ENCODE measurements at regions not wholly inside any gene's neighbourhood (a gene's known extent, or its start where the extent isn't known, plus 50 kb on each side); places are given as distances from the start of the nearest gene placed in this dataset.

DNA sequence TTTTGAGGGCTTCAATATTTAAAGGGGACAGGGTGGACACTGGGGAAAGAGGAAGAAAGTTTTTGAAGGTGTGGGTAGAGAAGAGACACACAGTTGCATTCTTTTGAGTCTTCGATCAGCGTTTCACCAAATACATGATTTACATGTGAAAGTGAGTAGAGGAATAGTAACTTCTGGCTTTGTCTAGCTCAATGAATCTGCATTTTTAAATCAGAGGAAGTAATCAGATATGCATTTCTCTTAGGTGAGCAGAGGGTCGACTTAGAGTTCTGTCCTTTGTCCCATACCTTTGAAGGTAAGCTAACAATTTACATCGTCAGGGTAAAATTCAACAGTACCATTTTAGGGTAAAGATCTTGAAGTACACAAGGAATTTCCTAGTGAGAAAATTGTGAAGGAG is 406.4 kb upstream of the ZNF462 start:
- no peaks in the 10 kb centered on the region for H3K36me3 ChIP-seq
- intact Hi-C loops (cut with DNase I; ENCODE audit: low total_unique reads) (no loop called here), in situ Hi-C loops (cut with MboI; ENCODE audit: low pct_ligation_motif_present in 1 of 4, low pct_unique_long_range_greater_than_20kb in 1 of 4, low sequenced_read_pairs in 3 of 4) (no loop called here)
- H3K4me1 ChIP-seq, result no peaks in the 10 kb centered on the region
- no peak overlapping the region for H3K27ac ChIP-seq
- H3K9me3 ChIP-seq, result no peaks in the 10 kb centered on the region
- H3K27me3 ChIP-seq, result no peaks in the 10 kb centered on the region
- no peak for DNase-seq
- no peak overlapping the region for H3K4me3 ChIP-seq
- 68 to 85% methylated on average over 3 to 4 of the region's 4 CpGs for WGBS, 2 donors (ENCODE audit: low coverage in 1 of 2)
- no peak for TF ChIP-seq POLR2AphosphoS5 (IDR thresholded peaks at IDR 0.05)
- TF ChIP-seq, protein P1, sequence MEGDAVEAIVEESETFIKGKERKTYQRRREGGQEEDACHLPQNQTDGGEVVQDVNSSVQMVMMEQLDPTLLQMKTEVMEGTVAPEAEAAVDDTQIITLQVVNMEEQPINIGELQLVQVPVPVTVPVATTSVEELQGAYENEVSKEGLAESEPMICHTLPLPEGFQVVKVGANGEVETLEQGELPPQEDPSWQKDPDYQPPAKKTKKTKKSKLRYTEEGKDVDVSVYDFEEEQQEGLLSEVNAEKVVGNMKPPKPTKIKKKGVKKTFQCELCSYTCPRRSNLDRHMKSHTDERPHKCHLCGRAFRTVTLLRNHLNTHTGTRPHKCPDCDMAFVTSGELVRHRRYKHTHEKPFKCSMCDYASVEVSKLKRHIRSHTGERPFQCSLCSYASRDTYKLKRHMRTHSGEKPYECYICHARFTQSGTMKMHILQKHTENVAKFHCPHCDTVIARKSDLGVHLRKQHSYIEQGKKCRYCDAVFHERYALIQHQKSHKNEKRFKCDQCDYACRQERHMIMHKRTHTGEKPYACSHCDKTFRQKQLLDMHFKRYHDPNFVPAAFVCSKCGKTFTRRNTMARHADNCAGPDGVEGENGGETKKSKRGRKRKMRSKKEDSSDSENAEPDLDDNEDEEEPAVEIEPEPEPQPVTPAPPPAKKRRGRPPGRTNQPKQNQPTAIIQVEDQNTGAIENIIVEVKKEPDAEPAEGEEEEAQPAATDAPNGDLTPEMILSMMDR (IDR thresholded peaks at IDR 0.05), result no peak
- TF ChIP-seq EP300 (IDR thresholded peaks at IDR 0.05; ENCODE audit: low read depth), result no peak

DNA sequence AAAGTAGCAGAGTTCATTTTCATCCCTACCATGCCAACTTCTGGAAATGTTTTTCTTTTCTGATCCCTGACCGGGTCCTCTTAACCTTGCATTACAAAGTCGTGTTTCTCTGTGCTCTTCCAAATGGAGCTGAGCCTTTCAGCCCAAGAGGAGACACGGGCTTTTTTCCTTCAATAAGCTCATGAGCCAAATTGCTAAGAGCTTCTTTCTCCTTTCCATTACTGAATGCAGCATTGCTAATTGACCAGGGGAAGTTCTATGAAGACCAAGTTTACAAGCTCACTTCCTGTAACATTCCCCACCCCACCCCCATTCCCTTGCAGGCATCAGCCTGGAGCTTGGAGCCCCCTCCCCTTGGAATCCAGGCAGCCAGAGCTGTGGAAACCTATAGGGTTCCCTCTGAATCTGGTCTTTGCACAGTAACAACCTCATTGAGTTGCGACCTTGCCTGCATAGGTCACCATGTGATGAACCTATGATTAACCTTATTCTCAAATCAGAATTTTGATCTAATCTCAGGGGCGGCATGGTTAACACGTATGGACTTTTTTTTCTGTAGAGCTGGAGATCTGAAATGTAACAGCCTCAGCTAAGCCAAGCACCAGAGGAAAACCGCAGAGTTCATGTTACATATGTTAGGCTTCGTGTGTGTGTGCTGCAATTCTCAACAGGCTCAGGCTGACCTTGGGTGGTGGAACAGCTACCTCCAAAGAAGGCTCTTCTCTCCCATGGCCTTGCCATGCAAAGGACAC is 395.7 kb upstream of the ZNF462 start:
- no peak for DNase-seq
- intact Hi-C loops (cut with DNase I; ENCODE audit: low total_unique reads) (no loop called here), in situ Hi-C loops (cut with MboI; ENCODE audit: low pct_ligation_motif_present in 1 of 4, low pct_unique_long_range_greater_than_20kb in 1 of 4, low sequenced_read_pairs in 3 of 4) (no loop called here)
- no peaks in the 10 kb centered on the region for H3K36me3 ChIP-seq
- no peak overlapping the region for H3K27ac ChIP-seq
- no peaks in the 10 kb centered on the region for H3K27me3 ChIP-seq
- TF ChIP-seq POLR2AphosphoS5 (IDR thresholded peaks at IDR 0.05) (no peak), EP300 (IDR thresholded peaks at IDR 0.05; ENCODE audit: low read depth) (no peak), POLR2A (IDR thresholded peaks at IDR 0.05) (no peak)
- TF ChIP-seq, protein P1 (IDR thresholded peaks at IDR 0.05), result no peak
- H3K4me3 ChIP-seq, result no peak overlapping the region
- no peaks in the 10 kb centered on the region for H3K4me1 ChIP-seq
- WGBS, 2 donors (ENCODE audit: low coverage in 1 of 2), result 63% methylated on average over 8 of the region's 8 CpGs; no CpG with 5 or more reads in 1 of the 2 donors
- H3K9me3 ChIP-seq, result no peaks in the 10 kb centered on the region

DNA sequence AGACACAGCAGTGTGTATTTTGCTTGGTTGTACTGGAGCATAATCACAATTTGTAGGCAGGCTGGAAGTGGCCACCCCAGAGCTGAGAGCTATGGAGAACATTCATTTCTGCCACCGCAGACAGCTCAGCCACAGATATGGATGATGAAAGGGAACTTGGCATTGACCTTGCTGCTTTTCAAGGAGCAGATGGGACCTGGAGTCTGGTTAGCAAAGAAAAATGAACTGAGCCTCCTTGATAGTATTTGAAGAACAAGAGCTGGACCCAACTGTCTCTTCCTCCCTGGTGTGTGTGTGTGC is 395.2 kb upstream of the ZNF462 start:
- Histone ChIP-seq H3K4me3 (no peak overlapping the region), H3K4me1 (no peaks in the 10 kb centered on the region), H3K36me3 (no peaks in the 10 kb centered on the region), H3K27ac (no peak overlapping the region), H3K9me3 (no peaks in the 10 kb centered on the region), H3K27me3 (no peaks in the 10 kb centered on the region)
- in situ Hi-C loops (cut with MboI; ENCODE audit: low pct_ligation_motif_present in 1 of 4, low pct_unique_long_range_greater_than_20kb in 1 of 4, low sequenced_read_pairs in 3 of 4) (no loop called here), intact Hi-C loops (cut with DNase I; ENCODE audit: low total_unique reads) (no loop called here)
- WGBS, 2 donors (ENCODE audit: low coverage in 1 of 2), result 91% methylated on average over 1 of the region's 1 CpG; no CpG with 5 or more reads in 1 of the 2 donors
- no peak for DNase-seq
- TF ChIP-seq POLR2AphosphoS5 (IDR thresholded peaks at IDR 0.05), result no peak
- TF ChIP-seq EP300 (IDR thresholded peaks at IDR 0.05; ENCODE audit: low read depth), result no peak
- no peak for TF ChIP-seq POLR2A (IDR thresholded peaks at IDR 0.05)
- TF ChIP-seq, protein P1 (IDR thresholded peaks at IDR 0.05), result no peak

DNA sequence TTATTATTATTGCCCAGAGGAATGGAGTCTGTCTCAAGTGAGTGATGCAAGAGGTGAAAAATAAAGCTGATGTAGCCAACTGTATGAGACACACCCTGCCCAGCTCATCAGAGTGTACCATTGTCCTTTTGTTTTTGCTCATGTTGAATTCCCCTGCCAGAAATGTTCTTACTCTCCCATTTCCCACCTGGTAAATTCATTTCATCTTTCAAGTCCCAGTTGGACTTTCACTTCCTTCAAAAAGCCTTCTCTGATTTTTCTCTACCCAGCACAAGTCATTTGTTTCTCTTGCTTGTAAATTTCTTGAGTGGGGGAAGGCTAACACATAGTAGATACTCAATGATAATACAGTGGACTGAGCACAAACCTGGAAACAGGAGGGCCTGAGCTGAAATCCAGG is 394.5 kb upstream of the ZNF462 start:
- Histone ChIP-seq H3K27me3 (no peaks in the 10 kb centered on the region), H3K9me3 (no peaks in the 10 kb centered on the region), H3K27ac (no peak overlapping the region), H3K36me3 (no peaks in the 10 kb centered on the region), H3K4me1 (no peaks in the 10 kb centered on the region), H3K4me3 (no peak overlapping the region)
- no peak for DNase-seq
- TF ChIP-seq POLR2AphosphoS5 (IDR thresholded peaks at IDR 0.05) (no peak), EP300 (IDR thresholded peaks at IDR 0.05; ENCODE audit: low read depth) (no peak), POLR2A (IDR thresholded peaks at IDR 0.05) (no peak)
- TF ChIP-seq, protein P1 (IDR thresholded peaks at IDR 0.05), result no peak
- intact Hi-C loops (cut with DNase I; ENCODE audit: low total_unique reads), result no loop called here
- in situ Hi-C loops (cut with MboI; ENCODE audit: low pct_ligation_motif_present in 1 of 4, low pct_unique_long_range_greater_than_20kb in 1 of 4, low sequenced_read_pairs in 3 of 4), result no loop called here
